ENCODE measurements at regions not wholly inside any gene's neighbourhood (a gene's known extent, or its start where the extent isn't known, plus 50 kb on each side); places are given as distances from the start of the nearest gene placed in this dataset.

- Histone ChIP-seq H3K79me2 (ENCODE audit: control insufficient read depth, insufficient read depth, low read length) (no peaks in the 10 kb centered on the region), H3K9me1 (ENCODE audit: control insufficient read depth, insufficient read depth, low read length) (no peaks in the 10 kb centered on the region), H3K9me3 (replicated peaks; ENCODE audit: control insufficient read depth, insufficient read depth, low read depth, low read length) (no peaks in the 10 kb centered on the region), H3K27ac (ENCODE audit: extremely low read depth, low read depth, low read length) (no peak overlapping the region), H3K4me3 (no peak overlapping the region), H3K4me2 (ENCODE audit: insufficient read depth, low read length) (peak overlapping the region; percentile 71), H3K27me3 (ENCODE audit: control insufficient read depth in 2 of 2, insufficient read depth in 2 of 2, low read length in 2 of 2) (peaks cover 0 to 5% of the 10 kb centered on the region in 2 experiments; a peak in 3 of 5 replicates), H2AFZ (ENCODE audit: low read depth, low read length) (peak overlapping the region; percentile 83), H3K4me1 (replicated peaks in 1 of 2; ENCODE audit: control insufficient read depth in 2 of 2, insufficient read depth in 2 of 2, low read length in 2 of 2) (no peaks in the 10 kb centered on the region), H3K9ac (ENCODE audit: insufficient read depth in 1 of 2, low read depth in 2 of 2, low read length in 2 of 2) (peak overlapping the region; percentile 21 to 35; a peak in 1 of 4 replicates), H3K36me3 (ENCODE audit: control insufficient read depth, insufficient read depth, low read length) (no peaks in the 10 kb centered on the region), H4K20me1 (replicated peaks; ENCODE audit: control insufficient read depth, insufficient read depth, low read length) (no peaks in the 10 kb centered on the region)
- in situ Hi-C loops (cut with MboI) = no loop called here
- no TSS peak for BruUV-seq (replicated peaks)
- 0% methylated on average over 11 of the region's 11 CpGs for WGBS (ENCODE audit: insufficient coverage, low coverage, missing lambda C conversion rate)
- POLR2A ChIA-PET = interaction anchor here (0.8 to 2.7 kb wide), 2 partner anchors 12 to 312 kb away, joined by 3 to 10 read pairs; no protein-coding TSS in a partner anchor
- ATAC-seq (peak; percentile 99), DNase-seq (ENCODE audit: extremely low read depth in 1 of 4, low spot score in 3 of 4) (peak; percentile 64 to 84 (median 66)), FAIRE-seq (peak; percentile 97)
- CTCF ChIA-PET (ENCODE audit: low intra/inter-chr PET ratio) = no interaction called here
- intact Hi-C loops (cut with micrococcal nuclease) = loop anchor here (1.0 kb wide), 1 partner anchor 239 kb away; no protein-coding TSS in a partner anchor
- TF ChIP-seq KDM5B (IDR thresholded peaks at IDR 0.05; ENCODE audit: insufficient replicate concordance, low read depth, low read length) (no peak), CLOCK (CRISPR knock-in tag; IDR thresholded peaks at IDR 0.05; ENCODE audit: borderline replicate concordance) (no peak), REST (IDR thresholded peaks at IDR 0.05; ENCODE audit: borderline replicate concordance) (peak; percentile 50; the same call in 1 of the 2 replicates), REST (CRISPR knock-in tag; IDR thresholded peaks at IDR 0.05; ENCODE audit: low read depth) (no peak), FOXJ3 (CRISPR knock-in tag; IDR thresholded peaks at IDR 0.05) (no peak), XRCC5 (IDR thresholded peaks at IDR 0.05; ENCODE audit: low read depth, low read length) (0 out of 2 replicates have a peak, but pooled peaks have one; percentile 33), CEBPB (tag; IDR thresholded peaks at IDR 0.05) (peak; percentile 43)
- TF ChIP-seq, protein P1, sequence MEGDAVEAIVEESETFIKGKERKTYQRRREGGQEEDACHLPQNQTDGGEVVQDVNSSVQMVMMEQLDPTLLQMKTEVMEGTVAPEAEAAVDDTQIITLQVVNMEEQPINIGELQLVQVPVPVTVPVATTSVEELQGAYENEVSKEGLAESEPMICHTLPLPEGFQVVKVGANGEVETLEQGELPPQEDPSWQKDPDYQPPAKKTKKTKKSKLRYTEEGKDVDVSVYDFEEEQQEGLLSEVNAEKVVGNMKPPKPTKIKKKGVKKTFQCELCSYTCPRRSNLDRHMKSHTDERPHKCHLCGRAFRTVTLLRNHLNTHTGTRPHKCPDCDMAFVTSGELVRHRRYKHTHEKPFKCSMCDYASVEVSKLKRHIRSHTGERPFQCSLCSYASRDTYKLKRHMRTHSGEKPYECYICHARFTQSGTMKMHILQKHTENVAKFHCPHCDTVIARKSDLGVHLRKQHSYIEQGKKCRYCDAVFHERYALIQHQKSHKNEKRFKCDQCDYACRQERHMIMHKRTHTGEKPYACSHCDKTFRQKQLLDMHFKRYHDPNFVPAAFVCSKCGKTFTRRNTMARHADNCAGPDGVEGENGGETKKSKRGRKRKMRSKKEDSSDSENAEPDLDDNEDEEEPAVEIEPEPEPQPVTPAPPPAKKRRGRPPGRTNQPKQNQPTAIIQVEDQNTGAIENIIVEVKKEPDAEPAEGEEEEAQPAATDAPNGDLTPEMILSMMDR (IDR thresholded peaks at IDR 0.05 in 2 of 3, conservative IDR thresholded peaks at IDR 0.05 in 1 of 3; ENCODE audit: insufficient read depth in 2 of 3, low read depth in 1 of 3, low read length in 3 of 3) = peak; percentile 73 to 90 (median 84)
Measured at GRCh38 chr3:70120357-70120966, 120.9 kb downstream of the SAMMSON start.

Measured in K562 (cell line).